ENCODE measurements at regions not wholly inside any gene's neighbourhood (a gene's known extent, or its start where the extent isn't known, plus 50 kb on each side); places are given as distances from the start of the nearest gene placed in this dataset.

DNA sequence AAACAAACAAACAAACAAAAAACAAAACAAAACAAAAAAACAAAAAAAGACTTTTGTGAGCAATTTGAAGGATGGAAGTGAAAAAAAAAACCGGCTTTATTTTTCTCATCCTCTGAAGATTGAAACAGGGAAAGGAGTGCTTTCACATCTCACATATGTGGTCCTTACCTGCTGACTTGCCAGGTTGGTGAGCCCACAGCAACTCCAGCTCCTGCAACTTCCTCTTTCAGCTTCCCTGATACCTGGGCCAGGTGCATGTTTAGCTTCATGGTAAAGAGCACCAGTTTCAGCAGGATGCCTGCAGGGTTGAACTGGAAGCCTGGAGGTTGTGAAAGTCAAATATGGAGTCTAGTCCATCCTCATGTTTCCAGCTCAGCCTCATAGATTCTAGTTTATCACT lies 221.2 kb upstream of the OTX2 start:
- TF ChIP-seq, protein P1, sequence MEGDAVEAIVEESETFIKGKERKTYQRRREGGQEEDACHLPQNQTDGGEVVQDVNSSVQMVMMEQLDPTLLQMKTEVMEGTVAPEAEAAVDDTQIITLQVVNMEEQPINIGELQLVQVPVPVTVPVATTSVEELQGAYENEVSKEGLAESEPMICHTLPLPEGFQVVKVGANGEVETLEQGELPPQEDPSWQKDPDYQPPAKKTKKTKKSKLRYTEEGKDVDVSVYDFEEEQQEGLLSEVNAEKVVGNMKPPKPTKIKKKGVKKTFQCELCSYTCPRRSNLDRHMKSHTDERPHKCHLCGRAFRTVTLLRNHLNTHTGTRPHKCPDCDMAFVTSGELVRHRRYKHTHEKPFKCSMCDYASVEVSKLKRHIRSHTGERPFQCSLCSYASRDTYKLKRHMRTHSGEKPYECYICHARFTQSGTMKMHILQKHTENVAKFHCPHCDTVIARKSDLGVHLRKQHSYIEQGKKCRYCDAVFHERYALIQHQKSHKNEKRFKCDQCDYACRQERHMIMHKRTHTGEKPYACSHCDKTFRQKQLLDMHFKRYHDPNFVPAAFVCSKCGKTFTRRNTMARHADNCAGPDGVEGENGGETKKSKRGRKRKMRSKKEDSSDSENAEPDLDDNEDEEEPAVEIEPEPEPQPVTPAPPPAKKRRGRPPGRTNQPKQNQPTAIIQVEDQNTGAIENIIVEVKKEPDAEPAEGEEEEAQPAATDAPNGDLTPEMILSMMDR (IDR thresholded peaks at IDR 0.05) = no peak
- Mint-ChIP-seq H3K4me1 (ENCODE audit: unreplicated experiment) (no peaks in the 10 kb centered on the region), H3K9me3 (ENCODE audit: unreplicated experiment) (no peaks in the 10 kb centered on the region), H3K27me3 (ENCODE audit: unreplicated experiment) (no peaks in the 10 kb centered on the region), H3K27ac (ENCODE audit: unreplicated experiment) (no peak overlapping the region), H3K36me3 (ENCODE audit: unreplicated experiment) (no peaks in the 10 kb centered on the region), H3K4me3 (ENCODE audit: unreplicated experiment) (no peak overlapping the region)
- DNase-seq (ENCODE audit: extremely low spot score, unreplicated experiment) = no peak

DNA sequence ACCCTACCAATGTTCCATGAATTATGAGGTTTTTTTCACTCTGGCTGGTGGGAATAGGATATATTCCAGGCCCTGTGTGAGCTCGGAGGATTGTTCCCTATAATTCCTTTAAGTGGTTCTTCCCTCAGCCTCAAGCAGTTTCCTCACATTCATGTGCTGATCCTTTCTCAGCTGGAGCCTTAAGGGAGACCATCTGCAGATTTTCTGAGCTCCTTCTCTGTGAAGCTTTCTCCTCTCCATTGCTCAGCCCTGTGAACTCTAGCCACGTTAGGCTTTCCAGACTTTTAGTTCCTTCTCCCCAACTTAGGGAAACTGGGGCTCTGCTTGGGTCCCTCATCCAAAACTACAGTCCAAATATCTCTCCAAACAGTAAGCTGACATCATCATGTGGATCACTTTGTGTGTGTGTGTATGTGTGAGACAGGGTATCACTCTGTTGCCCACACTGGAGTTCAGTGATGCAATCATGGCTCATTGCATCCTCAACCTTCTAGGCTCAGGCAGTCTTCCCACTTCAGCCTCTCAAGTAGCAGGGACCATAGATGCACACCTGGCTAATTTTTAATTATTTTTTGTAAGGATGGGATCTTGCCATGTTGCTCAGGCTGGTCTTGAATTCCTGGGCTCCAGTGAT lies 219.5 kb upstream of the OTX2 start:
- Mint-ChIP-seq H3K4me3 (ENCODE audit: unreplicated experiment) (no peak overlapping the region), H3K9me3 (ENCODE audit: unreplicated experiment) (no peaks in the 10 kb centered on the region), H3K4me1 (ENCODE audit: unreplicated experiment) (no peaks in the 10 kb centered on the region), H3K27ac (ENCODE audit: unreplicated experiment) (no peak overlapping the region), H3K36me3 (ENCODE audit: unreplicated experiment) (no peaks in the 10 kb centered on the region), H3K27me3 (ENCODE audit: unreplicated experiment) (no peaks in the 10 kb centered on the region)
- DNase-seq (ENCODE audit: extremely low spot score, unreplicated experiment) = no peak
- TF ChIP-seq, protein P1 (IDR thresholded peaks at IDR 0.05) = no peak

DNA sequence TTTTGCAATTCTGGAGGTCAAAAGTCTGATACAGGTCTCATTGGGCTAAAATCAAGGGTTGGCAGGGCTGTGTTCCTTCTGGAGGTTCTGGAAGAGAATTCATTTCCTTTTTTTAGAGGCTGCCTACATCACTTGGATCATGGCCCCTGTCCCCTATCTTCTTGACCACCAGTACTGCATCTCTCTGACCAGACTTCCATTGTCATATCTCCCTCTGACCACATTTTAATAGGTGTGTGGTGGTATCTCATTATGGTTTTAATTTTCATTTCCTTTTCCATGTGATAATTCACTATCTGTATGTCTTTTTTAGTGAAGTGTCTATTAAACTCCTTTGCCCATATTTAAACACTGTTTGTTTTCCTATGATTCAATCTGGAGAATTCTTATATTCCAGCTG lies 215.2 kb upstream of the OTX2 start:
- TF ChIP-seq, protein P1 (IDR thresholded peaks at IDR 0.05) = no peak
- Mint-ChIP-seq H3K9me3 (ENCODE audit: unreplicated experiment) (no peaks in the 10 kb centered on the region), H3K4me3 (ENCODE audit: unreplicated experiment) (no peak overlapping the region), H3K36me3 (ENCODE audit: unreplicated experiment) (no peaks in the 10 kb centered on the region), H3K27ac (ENCODE audit: unreplicated experiment) (no peak overlapping the region), H3K27me3 (ENCODE audit: unreplicated experiment) (no peaks in the 10 kb centered on the region), H3K4me1 (ENCODE audit: unreplicated experiment) (no peaks in the 10 kb centered on the region)
- DNase-seq (ENCODE audit: extremely low spot score, unreplicated experiment) = no peak

DNA sequence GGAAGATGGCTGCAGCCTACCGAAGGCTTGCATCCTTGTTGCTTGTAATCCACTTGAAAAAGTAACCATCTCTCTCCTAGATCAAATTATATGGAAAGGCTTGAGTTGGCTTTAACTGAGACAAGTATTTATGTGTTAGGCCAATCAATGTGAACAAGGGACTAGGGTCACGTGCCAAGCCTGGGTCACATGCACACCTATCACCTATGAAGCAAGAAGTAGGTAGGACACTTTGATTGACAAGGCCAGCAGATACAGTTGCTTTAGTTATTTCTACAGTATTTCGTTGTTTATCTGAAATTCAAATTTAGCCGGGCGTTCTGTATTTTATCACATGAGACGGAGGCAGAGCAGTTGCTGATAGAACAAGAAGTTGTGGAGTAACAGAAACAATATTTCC lies 212.3 kb upstream of the OTX2 start:
- Mint-ChIP-seq H3K4me3 (ENCODE audit: unreplicated experiment) (no peak overlapping the region), H3K4me1 (ENCODE audit: unreplicated experiment) (no peaks in the 10 kb centered on the region), H3K36me3 (ENCODE audit: unreplicated experiment) (no peaks in the 10 kb centered on the region), H3K27ac (ENCODE audit: unreplicated experiment) (no peak overlapping the region), H3K27me3 (ENCODE audit: unreplicated experiment) (no peaks in the 10 kb centered on the region), H3K9me3 (ENCODE audit: unreplicated experiment) (no peaks in the 10 kb centered on the region)
- no peak for DNase-seq (ENCODE audit: extremely low spot score, unreplicated experiment)
- TF ChIP-seq, protein P1 (IDR thresholded peaks at IDR 0.05) = no peak

DNA sequence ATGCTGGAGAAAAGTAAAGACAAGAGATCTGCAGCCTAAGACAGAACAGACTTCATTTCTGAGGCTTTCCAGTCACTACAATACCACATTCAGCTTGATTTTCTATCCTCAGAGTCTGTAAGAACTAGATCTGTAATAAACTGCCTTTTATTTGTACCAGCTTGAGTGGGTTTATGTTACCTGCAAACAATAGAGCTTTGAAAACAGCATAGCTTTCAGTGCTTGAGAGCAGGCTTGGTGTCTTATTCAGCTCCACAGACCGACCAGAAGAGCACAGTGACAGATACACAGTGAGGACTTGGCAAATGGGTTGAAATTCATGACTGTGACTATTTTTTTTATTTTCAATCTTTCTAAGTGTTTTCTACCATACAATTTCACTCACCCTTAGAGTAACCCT lies 207.8 kb upstream of the OTX2 start:
- no peaks in the 10 kb centered on the region for H3K4me1 Mint-ChIP-seq (ENCODE audit: unreplicated experiment)
- no peak overlapping the region for H3K27ac Mint-ChIP-seq (ENCODE audit: unreplicated experiment)
- no peak for DNase-seq (ENCODE audit: extremely low spot score, unreplicated experiment)
- peaks cover 10% of the 10 kb centered on the region for H3K9me3 Mint-ChIP-seq (ENCODE audit: unreplicated experiment)
- H3K27me3 Mint-ChIP-seq (ENCODE audit: unreplicated experiment) = no peaks in the 10 kb centered on the region
- H3K4me3 Mint-ChIP-seq (ENCODE audit: unreplicated experiment) = no peak overlapping the region
- TF ChIP-seq, protein P1 (IDR thresholded peaks at IDR 0.05) = no peak
- no peaks in the 10 kb centered on the region for H3K36me3 Mint-ChIP-seq (ENCODE audit: unreplicated experiment)

Measured in osteocyte (in vitro differentiated cells).